ENCODE measurements at regions not wholly inside any gene's neighbourhood (a gene's known extent, or its start where the extent isn't known, plus 50 kb on each side); places are given as distances from the start of the nearest gene placed in this dataset.

- TF ChIP-seq CTCF (IDR thresholded peaks at IDR 0.05) (no peak), CHD2 (IDR thresholded peaks at IDR 0.05; ENCODE audit: low read length, partially characterized antibody) (no peak)
Measured at GRCh38 chr2:104790100-104790811, 63.7 kb upstream of the POU3F3 start (continued).

- H3K79me2 ChIP-seq (ENCODE audit: insufficient read depth) = no peaks in the 10 kb centered on the region
- H3K36me3 ChIP-seq (replicated peaks in 1 of 2; ENCODE audit: control insufficient read depth in 1 of 2, insufficient read depth in 2 of 2, low read length in 1 of 2) = no peaks in the 10 kb centered on the region
- no peaks in the 10 kb centered on the region for H3F3A ChIP-seq (replicated peaks; ENCODE audit: insufficient read depth)
- H3K4me3 ChIP-seq (ENCODE audit: low read depth in 2 of 2, low read length in 1 of 2) = no peak overlapping the region
- H4K20me1 ChIP-seq (ENCODE audit: insufficient read depth) = no peaks in the 10 kb centered on the region
- H3K9me3 ChIP-seq = no peaks in the 10 kb centered on the region
- H3K27me3 ChIP-seq (ENCODE audit: insufficient read depth) = no peaks in the 10 kb centered on the region
- ChIA-PET POLR2A (no interaction called here), CTCF (interaction anchor here (1.0 kb wide), 1 partner anchor 8 kb away, joined by 3 read pairs; no protein-coding TSS in a partner anchor)
- DNase-seq = no peak
- no peak overlapping the region for H2AFZ ChIP-seq (ENCODE audit: low read depth)
- TF ChIP-seq CHD2 (IDR thresholded peaks at IDR 0.05; ENCODE audit: low read length, partially characterized antibody) (no peak), TAF1 (IDR thresholded peaks at IDR 0.05; ENCODE audit: borderline replicate concordance, low read depth, low read length) (no peak), MAX (IDR thresholded peaks at IDR 0.05; ENCODE audit: low read depth) (no peak), EZH2phosphoT487 (IDR thresholded peaks at IDR 0.05; ENCODE audit: borderline replicate concordance, low read depth) (no peak), ZBTB33 (IDR thresholded peaks at IDR 0.05; ENCODE audit: borderline replicate concordance, low read depth) (no peak), RAD21 (IDR thresholded peaks at IDR 0.05; ENCODE audit: low read length) (no peak), RCOR1 (IDR thresholded peaks at IDR 0.05; ENCODE audit: low read length) (no peak), CTCF (IDR thresholded peaks at IDR 0.05) (no peak), GATA2 (CRISPR knock-in tag; IDR thresholded peaks at IDR 0.05) (no peak), SMC3 (IDR thresholded peaks at IDR 0.05; ENCODE audit: low read depth, low read length) (no peak), TEAD4 (IDR thresholded peaks at IDR 0.05; ENCODE audit: borderline replicate concordance, insufficient read depth) (no peak), IRF3 (IDR thresholded peaks at IDR 0.05; ENCODE audit: low read depth, low read length) (no peak), PBX3 (IDR thresholded peaks at IDR 0.05) (no peak), POLR2AphosphoS5 (IDR thresholded peaks at IDR 0.05; ENCODE audit: low read depth, low read length) (no peak), YY1 (IDR thresholded peaks at IDR 0.05; ENCODE audit: low read depth) (no peak)
- TF ChIP-seq, protein P1, sequence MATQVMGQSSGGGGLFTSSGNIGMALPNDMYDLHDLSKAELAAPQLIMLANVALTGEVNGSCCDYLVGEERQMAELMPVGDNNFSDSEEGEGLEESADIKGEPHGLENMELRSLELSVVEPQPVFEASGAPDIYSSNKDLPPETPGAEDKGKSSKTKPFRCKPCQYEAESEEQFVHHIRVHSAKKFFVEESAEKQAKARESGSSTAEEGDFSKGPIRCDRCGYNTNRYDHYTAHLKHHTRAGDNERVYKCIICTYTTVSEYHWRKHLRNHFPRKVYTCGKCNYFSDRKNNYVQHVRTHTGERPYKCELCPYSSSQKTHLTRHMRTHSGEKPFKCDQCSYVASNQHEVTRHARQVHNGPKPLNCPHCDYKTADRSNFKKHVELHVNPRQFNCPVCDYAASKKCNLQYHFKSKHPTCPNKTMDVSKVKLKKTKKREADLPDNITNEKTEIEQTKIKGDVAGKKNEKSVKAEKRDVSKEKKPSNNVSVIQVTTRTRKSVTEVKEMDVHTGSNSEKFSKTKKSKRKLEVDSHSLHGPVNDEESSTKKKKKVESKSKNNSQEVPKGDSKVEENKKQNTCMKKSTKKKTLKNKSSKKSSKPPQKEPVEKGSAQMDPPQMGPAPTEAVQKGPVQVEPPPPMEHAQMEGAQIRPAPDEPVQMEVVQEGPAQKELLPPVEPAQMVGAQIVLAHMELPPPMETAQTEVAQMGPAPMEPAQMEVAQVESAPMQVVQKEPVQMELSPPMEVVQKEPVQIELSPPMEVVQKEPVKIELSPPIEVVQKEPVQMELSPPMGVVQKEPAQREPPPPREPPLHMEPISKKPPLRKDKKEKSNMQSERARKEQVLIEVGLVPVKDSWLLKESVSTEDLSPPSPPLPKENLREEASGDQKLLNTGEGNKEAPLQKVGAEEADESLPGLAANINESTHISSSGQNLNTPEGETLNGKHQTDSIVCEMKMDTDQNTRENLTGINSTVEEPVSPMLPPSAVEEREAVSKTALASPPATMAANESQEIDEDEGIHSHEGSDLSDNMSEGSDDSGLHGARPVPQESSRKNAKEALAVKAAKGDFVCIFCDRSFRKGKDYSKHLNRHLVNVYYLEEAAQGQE (IDR thresholded peaks at IDR 0.05; ENCODE audit: low read depth, low read length) = no peak
- WGBS (ENCODE audit: low lambda C conversion rate) = 52% methylated on average over 4 of the region's 4 CpGs
- no peak overlapping the region for H3K4me2 ChIP-seq
- H3K27ac ChIP-seq (ENCODE audit: low read depth in 2 of 2, low read length in 1 of 2) = no peak overlapping the region
- H3K4me1 ChIP-seq (ENCODE audit: control insufficient read depth in 1 of 2, insufficient read depth in 2 of 2, low read depth in 1 of 2, low read length in 1 of 2) = no peaks in the 10 kb centered on the region
- no peaks in the 10 kb centered on the region for H3K9me2 ChIP-seq
- no peak overlapping the region for H3K9ac ChIP-seq
Measured at GRCh38 chr2:104790901-104791495, 62.9 kb upstream of the POU3F3 start.
